Raji (cell line): ENCODE measurements at regions not wholly inside any gene's neighbourhood (a gene's known extent, or its start where the extent isn't known, plus 50 kb on each side); places are given as distances from the start of the nearest gene placed in this dataset.

Experiments
- POLR2A ChIP-seq: IDR thresholded peaks from 2 replicates; pipeline ENCODE4 v1.6.1; 2011; ENCODE audit warnings: low read depth, low read length, control low read depth; ENCODE audit not compliant: insufficient read depth

DNA sequence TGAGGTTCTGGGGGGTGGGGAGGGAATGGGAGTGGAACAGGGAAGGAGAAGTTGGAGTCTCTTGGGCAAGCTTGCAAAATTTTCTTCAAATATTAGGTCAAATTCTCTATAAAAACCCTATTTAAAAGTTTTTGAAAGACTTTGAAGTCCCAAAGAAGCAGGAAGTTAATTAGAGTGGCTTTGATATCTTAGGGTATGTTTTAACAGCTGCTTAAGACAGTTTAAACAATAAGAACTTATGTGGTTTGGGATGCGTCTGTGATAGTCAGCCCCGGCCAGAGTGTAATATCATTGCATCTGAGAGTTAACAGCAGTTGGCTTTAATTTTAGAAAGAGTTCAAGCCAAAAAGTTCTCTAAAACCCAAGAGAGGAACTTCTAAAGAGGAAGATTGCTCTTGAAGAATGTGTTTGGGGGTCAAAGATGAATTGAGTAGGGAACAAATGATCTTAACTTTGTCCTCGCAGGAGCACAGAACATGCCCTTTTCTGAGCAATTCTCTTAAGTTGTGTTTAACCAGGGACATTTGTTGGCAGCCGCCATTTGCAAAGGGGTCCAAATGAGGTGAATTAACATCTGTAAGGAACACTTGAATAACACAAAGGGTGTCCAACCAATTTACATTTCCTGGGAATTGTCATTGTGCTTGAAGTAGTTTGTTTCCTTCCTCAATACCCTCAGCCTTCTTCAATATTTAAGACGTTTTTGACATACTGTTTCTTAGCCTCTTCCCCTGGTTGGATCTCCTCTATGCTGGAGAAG lies 182.4 kb downstream of the PTEN start:
- no peak for TF ChIP-seq POLR2A

DNA sequence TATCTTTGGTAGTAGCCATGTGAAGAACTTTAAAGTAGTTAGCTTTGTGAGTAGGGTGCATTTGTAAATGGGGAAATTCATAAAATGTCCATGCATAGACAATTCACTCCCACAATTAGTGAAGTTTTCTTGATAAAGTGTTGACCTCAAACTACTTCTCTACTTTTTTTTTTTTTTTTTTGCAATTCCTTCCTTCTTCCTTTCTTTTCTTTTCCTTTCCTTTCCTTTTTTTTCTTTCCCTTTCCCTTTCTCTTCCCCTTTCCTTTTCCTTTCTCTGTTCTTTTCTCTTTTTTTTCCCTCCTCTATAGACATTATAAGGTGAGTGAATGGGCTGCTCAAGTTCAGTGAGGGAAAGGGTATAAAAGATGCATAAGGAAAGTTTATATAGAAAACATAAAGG lies 184.2 kb downstream of the PTEN start:
- TF ChIP-seq POLR2A = no peak

DNA sequence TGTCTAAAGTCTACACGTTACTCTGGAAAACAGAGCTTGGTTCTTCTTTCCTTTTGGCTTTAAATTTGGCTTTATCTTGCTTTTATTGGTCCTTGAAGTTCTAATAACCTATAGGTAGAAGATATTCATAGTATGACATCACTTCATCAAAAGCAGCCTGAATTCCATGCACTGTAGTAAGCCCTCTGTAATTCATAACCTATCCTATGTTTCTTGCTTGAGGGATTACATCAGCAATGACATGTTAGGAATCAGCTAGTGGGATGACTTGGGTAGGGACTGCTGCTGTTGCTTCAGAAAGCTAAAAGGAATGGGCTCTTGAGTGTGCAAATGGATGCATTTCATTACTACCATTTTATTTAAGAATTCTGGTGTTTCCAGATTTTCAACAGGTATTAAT lies 184.9 kb downstream of the PTEN start:
- TF ChIP-seq POLR2A = no peak

DNA sequence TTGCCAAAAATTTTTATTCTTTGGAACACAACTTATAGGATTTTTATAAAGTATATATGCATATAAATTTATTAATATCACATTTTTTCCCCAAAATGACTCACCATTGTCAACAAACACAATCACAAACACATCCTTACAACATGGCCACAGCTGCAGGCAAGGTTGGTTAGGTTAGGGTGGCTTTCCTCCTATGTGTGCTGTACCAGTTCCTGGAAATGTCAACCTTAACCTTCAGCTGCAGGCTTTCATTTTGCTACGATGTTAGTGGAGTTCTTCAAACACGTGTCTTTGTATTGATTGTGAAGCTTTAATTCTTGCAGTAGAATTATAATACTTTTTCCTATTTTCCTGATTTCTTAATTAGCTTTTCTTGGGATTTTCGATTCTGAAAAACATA lies 185.8 kb downstream of the PTEN start:
- TF ChIP-seq POLR2A = no peak

DNA sequence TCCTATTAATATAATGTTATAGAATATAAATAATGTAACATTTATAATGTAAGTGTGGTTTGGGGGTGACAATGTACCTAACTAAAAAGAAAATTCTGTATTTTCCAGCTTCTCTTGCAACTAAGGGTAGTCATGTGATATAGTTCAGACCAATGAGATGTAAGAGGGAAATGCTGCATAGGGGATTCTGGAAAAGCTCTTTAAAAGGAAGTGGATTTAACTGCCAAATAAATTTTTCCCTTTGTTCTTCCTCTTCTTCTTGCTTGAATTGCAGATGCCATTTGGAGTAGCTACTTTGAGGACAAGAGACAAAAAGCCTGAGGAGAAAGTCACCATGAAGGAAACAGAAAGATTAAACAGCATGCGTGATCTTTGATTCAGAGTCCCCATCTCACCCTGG lies 194.3 kb downstream of the PTEN start:
- no peak for TF ChIP-seq POLR2A

DNA sequence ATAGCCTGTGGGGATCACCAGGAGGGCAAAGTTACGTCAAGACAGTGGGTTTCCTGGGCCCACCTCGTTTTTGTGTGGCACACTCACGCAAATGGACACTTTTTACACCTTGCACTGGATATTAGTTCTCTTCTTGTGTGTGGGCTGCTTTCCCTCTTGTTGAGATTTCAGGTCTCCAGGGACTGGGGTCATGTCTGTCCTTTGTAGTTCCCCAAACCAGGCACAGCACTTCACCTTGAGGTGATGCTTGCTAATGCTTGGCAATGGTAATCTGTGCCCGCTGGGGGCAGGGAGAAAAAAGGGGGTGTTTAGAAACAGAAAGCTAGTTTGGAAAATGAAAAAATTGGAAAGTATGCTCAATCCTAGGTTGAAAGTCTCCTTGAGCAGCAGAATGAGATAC lies 195.3 kb downstream of the PTEN start:
- no peak for TF ChIP-seq POLR2A

DNA sequence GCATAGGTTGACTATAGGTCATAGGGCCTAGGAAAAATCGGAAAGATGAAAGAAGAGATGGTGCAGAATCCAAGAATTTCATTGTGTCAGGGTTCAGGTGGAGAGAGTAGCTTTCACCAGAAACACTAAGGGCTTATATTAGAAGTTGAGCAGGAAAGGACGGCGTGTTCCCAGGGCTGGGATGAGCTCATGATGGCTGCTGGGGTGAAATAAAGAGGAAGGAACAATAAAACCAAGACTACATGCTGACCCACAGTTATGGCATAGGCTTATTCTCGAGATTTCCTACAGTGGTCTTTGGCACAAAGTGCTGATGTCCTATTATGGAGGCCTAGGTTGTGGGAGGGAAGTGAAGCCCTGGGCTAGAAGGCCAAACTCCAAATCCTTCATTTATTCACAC lies 195.8 kb downstream of the PTEN start:
- no peak for TF ChIP-seq POLR2A

DNA sequence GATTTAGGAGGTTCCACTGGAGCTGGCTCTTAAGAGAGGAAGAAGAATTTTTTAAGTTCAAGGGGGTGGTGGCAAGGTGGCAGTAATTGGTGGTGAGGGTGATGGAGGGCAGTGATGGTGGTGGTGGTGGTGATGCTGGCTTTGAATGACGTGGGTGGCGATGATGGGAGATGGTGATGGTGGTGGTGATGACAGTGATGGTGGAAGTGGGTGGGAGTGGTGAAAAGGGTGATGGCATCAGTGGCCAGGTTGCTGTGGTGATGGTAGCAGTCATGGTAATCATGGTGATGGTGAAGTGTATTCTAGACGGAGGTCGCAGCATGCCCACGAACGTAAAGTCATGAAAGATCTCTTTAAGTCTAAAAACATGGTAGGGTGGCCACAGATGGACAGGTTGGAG lies 197.3 kb downstream of the PTEN start:
- no peak for TF ChIP-seq POLR2A

DNA sequence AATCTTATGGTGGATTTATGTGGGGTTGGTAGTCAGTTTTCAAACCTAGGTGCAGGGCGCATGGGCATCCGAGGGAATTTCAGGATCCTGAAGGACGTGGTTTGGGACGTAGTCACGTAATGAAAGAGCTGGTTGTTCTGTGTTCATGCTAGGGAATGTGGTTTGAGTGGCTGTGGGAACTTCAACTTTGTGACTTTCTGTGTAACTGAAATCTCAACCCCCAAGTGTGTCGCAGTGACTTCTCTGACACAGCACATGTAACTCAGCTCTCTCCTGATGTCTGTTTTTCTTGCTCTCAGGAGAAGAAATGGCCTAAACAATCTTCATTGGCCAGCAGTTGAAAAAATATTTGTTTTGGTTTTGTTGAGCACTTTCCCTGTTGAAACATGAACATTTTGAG lies 199.0 kb downstream of the PTEN start:
- TF ChIP-seq POLR2A = no peak

DNA sequence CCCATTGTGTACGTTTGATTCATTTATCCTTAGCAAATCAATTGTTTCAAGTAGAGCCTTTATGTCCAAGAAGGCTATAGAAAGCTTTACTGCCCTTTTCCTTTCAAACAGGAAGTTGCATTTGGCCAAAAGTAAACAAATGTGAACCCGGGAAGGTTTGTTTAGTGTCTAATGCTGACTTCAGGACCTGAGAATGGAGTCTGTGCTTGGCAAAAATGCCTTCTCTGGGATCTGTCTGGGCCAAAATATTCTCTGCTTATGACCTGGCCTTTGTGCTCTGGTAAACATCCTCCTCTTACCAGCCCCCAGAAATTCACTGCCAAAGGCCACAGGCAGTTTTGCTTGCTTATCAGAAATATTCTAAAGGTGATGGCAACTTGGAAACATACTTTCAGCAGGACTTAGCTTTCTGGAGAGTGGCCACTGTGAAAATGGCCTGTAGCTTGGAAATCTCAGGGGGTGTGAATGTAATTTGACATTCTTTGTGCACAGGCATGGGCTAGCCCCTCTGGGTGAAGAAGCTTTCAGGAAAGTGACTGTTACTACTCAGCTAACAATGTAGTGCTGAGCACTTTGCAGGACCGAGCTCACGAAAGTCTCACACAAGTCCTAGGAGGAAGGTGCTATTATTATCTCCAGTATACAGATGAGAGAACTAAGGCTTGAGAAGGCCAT lies 199.5 kb downstream of the PTEN start:
- no peak for TF ChIP-seq POLR2A

DNA sequence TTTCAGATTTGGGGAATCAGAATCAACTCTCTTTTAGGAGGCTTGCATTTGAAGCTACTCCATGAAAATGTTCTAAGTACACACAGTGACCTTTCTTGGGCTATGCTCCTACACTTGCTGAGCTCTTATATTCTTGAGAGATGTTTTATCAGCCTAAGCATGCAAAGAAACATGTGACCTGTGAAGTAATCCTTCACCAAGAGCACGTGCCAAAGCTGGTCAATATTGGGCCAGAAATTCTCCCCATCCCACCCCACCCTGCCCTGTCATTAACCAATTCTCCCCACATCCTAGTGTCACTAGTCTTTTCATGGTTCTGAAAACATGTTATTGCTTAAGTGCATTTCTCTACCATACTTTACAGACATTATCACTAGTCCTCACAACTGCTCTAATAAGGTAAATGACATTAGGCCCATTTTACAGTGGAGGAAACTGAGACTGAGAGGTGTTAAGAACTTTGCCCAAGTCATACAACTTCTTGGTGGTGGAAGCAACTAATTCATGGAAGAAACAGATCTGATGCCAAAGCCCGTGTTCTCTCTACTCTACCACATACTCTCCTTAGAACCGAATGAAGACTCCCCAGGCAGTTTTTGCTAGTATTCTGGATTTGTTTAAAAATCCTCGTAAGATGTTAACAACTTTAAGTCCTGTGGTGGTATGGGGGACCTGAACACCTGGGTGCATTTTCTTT lies 200.6 kb downstream of the PTEN start:
- TF ChIP-seq POLR2A = no peak

DNA sequence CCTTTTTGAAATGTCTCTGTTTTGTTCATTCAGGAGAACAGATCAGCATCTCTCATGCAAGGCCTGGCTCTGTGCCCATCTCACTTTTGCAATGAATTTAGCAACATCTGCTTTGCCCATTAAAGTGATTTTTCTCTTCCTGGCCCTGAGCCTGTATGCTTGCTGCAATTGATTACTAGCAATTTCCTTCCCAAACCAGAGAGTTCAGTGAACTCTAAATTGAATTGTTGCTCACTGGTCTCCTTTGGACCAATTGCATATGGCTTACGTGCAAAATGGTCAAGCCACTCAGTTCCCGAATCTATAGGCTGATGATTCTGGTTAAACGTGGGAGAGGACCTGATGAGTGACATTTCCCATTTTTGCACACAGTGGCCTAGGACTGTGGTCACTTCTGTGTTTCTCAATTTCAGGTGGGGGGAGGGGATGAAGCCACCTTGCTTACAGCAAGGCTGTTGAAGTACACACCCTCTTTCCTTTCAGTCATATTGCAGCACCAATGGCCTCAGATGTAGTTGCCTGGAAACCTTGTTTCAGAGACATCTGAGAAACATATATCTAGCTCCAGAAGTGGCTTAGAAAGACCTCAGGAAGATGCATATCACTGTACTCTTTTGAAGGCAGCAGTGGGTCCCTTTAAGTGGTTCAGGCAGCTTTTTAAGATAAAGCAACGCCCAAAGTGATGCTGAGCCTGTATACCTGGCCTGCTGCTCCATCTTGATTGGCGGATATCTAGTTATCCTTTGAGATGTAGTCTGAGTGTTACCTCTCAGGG lies 201.4 kb downstream of the PTEN start:
- no peak for TF ChIP-seq POLR2A

DNA sequence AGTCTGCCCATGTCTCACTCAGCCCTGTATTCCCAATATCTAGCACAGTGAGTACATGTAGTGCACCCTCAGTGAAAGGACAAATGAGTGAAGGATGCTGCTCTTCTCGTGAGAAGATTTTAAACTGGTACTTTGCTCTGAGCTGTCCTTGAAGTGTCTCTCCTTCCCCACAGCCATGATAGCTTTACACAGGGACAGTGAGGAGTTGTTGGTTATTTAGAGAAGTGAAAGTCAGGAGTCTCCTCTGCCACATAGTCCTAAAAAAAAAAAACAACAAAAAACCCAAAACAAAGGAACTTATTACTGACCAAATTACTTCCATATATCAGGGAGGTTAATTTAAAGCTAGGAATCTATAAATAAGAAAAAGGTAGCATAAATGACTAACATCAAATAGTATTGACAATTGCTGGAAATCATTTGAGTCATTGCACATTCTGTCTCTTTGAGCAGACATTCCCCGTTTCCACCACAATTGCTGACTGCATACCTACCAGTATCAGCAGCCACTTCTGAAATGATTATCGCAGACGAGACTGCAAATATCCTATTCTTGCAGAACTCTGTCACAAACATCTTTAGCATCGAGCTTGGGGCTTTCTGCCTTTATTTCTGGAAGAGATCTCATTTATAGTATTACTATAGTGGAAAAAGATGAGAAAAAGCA lies 202.1 kb downstream of the PTEN start:
- no peak for TF ChIP-seq POLR2A

DNA sequence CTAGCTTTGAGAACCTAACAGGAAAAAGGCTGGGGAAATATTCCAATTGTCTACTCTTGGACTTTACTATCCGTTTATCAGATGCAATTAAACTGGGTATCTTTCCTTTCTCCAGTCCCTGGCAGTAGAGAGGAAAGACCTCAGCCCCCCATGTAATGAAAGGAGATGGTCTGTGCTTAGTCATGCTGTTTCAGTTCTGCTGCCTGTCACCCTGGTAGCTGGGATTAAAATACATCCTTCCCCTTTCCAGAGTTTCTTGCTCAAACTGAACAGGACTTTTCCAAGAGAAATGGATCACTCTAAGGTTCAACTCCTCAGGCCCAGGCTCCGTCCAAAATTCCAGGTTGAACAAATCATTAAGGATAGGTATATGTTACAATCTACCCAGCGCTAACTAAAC lies 202.9 kb downstream of the PTEN start:
- TF ChIP-seq POLR2A = no peak

DNA sequence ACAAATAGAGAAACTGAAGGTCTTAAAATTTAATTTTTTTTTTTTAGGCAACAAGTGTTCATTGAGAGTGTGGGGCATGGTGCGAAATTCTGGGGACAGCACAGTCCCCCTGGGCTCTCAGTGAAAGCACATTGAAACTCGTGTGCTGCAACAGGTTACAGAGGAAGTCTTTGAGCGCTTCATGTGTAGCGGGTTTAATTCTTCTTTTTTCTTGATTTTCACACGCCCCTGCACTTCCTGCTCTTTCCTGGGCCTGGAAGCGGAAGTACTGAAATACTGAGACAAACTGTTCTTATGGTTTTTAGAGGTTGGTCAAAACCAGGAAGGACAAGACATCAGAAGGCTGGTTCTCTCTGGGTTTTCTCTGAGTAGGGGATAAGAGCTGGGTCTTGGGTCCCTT lies 203.5 kb downstream of the PTEN start:
- no peak for TF ChIP-seq POLR2A

DNA sequence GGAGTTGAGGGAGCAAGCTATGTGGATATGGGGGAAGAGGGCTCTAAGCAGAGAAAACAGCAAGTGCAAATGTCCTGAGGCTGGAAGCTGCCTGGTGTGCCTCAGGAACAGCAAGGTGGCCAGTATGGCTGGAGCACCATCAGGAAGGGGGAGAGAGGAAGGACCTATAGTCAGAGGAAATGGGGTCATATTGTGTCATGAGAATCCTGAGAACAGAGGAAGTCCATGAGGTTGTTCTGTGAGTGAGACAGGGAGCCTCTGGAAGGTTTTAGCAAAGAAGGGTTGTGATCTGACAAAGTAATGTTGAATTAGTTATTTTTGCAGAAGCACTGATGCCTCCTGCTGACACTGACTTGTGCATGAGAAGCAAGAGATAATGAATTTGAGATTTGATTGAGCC lies 204.3 kb downstream of the PTEN start:
- TF ChIP-seq POLR2A = no peak

DNA sequence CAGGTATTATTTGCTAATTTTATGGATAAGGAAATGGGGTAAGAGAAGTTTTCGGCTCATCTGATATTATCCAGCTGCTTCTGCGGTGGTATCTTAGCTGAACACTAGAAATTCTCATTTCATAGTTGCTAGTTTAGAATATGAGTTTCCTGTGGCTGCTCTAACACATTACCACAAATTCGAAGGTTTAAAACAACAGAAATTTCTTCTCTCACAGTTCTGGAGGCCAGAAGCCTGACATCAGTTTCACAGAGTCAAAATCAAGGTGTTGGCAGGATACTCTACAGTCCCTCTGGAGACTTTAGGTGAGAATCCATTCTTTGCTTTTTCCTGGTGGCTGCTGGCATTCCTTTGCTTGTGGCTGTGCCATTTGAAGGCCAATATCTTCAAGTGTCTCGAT lies 205.9 kb downstream of the PTEN start:
- TF ChIP-seq POLR2A = no peak
